IPS-18c (cell line): ENCODE measurements at regions not wholly inside any gene's neighbourhood (a gene's known extent, or its start where the extent isn't known, plus 50 kb on each side); places are given as distances from the start of the nearest gene placed in this dataset.

Experiments used
- H3K4me3 ChIP-seq: 2 replicates; pipeline ENCODE4 v1.7.0; 2013; ENCODE audit warnings: low read depth, mild to moderate bottlenecking, low read length, moderate library complexity; ENCODE audit not compliant: insufficient read depth
- H3K9me3 ChIP-seq: one replicate; pipeline ENCODE4 v1.6.1; 2013; ENCODE audit warnings: mild to moderate bottlenecking, low read length, moderate library complexity; ENCODE audit not compliant: control insufficient read depth, insufficient read depth

DNA sequence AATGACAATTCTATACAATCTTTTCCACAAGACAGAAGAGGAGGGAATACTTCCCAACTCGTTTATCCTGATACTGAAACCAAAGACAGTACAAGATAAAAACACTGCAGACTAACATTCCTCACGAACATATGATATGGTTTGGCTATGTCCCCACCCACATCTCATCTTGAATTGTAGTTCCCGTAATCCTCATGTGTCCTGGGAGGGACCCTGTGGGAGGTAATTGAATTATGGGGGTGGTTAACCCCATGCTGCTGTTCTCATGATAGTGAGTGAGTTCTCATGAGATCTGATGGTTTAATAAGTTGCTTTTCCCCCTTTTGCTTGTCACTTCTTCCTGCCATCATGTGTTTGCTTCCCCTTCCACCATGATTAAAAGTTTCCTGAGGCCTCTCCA is 83.9 kb upstream of the PROK2 start:
- H3K4me3 ChIP-seq: no peak overlapping the region

DNA sequence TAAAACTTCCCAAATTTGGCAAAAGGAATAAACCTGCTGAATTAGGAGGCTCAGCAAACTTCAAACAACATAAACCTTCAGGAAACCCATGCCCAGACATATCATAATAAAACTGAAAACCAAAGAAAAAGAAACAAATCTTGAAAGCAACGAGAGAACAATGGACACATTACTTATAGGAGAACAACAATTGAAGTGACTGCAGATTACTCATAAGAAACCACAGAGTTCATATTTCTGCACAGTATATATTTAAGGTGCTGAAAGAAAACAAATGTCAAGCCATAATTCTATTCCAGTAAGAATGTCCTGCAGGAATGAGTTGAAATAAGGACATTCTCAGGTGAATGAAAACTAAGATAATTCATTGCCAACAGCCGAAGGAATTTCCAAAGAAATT is 80.8 kb upstream of the PROK2 start:
- no peak overlapping the region for H3K4me3 ChIP-seq

More for the DNA sequence above, 83.9 kb upstream of the PROK2 start:
- H3K9me3 ChIP-seq: no peaks in the 10 kb centered on the region

GRCh38 chr3:71863563-71864190 is 78.7 kb upstream of the PROK2 start:
- Histone ChIP-seq H3K4me3 (no peak overlapping the region), H3K9me3 (no peaks in the 10 kb centered on the region)

More for the DNA sequence above, 80.8 kb upstream of the PROK2 start:
- H3K9me3 ChIP-seq: no peaks in the 10 kb centered on the region

- Histone ChIP-seq H3K9me3 (no peaks in the 10 kb centered on the region), H3K4me3 (no peak overlapping the region)
These were observed 77.6 kb upstream of the PROK2 start for GRCh38 chr3:71862371-71863140.

DNA sequence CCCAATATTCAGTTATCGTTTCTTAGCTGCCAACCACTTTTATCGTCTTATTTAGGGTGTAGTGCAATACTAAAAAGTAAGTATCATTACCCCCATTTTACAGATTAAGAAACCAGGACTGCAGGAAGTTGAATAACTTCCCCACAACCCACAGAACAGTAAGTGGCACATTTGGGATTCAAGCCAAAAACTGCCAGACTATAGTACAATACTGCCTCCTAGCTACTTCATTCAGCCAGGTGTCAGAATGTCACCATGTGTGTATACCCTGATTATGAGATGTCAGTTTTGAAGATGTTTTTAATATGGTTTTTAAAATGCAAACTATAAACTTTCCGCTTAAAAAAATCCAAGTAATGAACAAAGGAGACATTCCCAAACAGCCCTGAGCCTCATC is 74.2 kb upstream of the PROK2 start:
- H3K4me3 ChIP-seq: no peak overlapping the region
- no peaks in the 10 kb centered on the region for H3K9me3 ChIP-seq

- H3K4me3 ChIP-seq: no peak overlapping the region
These were observed 73.7 kb upstream of the PROK2 start for GRCh38 chr3:71858503-71859122.

DNA sequence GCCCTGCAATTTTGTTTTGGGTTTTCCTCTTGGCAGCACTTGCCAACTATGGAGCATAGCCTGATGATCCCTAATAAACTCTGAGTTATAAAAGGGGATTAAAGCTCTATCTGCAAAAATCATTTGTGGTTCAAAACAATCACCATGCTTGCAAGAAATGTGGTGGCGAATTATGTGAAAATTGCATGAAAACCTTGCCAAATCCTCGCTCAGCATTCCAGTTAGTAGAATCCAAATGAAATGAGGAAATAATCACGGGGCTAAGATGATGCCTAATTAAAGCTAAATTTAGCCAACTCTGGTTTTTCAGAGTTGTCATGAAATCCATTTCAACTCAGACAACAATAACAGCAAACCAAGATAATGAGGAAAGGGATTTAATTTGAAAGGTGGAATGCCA is 73.0 kb upstream of the PROK2 start:
- no peaks in the 10 kb centered on the region for H3K9me3 ChIP-seq
- no peak overlapping the region for H3K4me3 ChIP-seq

More at GRCh38 chr3:71858503-71859122, 73.7 kb upstream of the PROK2 start:
- no peaks in the 10 kb centered on the region for H3K9me3 ChIP-seq

DNA sequence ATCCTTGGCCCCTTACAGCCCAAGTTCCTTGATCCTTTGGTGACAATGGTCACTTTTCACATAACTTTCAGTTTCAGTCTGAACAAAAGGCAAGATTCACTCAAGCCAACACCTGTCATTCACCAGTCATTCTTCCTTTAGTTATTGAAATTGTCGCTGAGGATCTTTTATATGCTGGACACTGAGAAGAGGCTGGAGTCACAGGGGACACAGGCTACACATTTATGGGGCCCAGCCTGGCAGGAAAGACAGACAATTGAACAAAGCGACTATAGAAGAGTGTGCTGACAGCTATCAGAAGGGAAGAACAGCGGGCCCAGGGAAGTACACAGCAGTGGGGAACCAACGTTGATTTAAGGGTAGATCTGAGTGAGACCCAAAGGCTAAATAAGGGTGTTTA is 69.8 kb upstream of the PROK2 start:
- H3K9me3 ChIP-seq: no peaks in the 10 kb centered on the region
- no peak overlapping the region for H3K4me3 ChIP-seq

DNA sequence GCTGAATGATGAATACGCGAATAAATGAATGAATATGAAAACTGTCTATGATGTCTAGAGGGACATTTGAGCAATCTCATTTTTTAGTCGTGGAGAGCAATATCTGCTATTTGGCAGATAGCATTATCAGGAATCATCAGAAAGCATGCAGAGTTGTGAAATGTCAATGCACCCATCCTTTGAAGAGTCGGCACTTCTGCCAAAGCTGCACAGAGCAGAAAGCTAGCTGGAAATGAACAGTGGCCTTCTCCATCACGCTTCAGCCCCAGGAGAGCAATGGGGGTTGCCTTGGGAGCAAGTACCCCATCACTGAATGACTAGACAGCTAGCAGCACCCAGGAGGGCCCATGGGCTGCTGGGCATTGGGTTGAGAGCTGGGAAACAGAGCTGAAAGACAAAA is 69.1 kb upstream of the PROK2 start:
- Histone ChIP-seq H3K4me3 (no peak overlapping the region), H3K9me3 (no peaks in the 10 kb centered on the region)

- no peaks in the 10 kb centered on the region for H3K9me3 ChIP-seq
- no peak overlapping the region for H3K4me3 ChIP-seq
These were observed 66.9 kb upstream of the PROK2 start for GRCh38 chr3:71851878-71852277.

DNA sequence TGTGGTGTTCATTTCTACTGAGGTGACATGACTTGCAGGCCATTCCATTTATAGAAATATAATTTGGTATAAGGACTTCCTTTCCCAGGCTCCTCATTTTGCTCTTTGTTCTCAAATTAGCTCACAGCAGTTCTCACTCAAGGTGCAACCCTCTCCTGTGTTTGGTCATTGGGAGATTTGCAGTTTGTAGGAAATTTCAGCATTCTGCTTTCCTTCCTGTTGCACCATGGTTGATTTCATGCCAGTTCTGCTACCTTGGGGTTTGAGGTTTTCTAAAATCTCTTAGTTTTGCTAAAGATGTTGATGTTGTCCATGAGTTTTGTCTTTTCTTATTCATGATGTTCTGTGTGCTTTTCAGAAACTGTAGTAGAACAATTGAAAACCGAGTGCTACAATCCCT is 65.7 kb upstream of the PROK2 start:
- H3K4me3 ChIP-seq: no peak overlapping the region
- H3K9me3 ChIP-seq: no peaks in the 10 kb centered on the region

GRCh38 chr3:71849681-71850080 is 64.7 kb upstream of the PROK2 start:
- Histone ChIP-seq H3K9me3 (no peaks in the 10 kb centered on the region), H3K4me3 (no peak overlapping the region)

DNA sequence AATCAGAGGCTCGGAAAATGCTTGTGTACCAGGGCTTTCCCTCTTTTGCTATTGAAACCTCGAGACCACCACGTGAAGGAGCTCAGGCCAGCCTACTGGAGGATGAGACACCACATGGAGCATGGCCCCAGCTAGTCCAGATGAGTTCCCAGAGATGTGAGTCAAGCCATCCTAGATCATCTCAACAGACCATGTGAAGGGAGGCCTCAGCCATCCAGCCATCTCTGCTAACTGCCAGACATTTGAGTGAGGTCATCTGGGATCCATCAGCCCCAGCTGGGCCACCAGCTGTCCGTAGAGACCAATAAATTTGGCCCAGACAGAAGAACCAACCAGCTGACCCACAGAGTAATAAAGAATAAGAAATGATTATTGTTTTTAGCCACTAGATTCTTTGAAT is 62.8 kb upstream of the PROK2 start:
- no peak overlapping the region for H3K4me3 ChIP-seq
- H3K9me3 ChIP-seq: no peaks in the 10 kb centered on the region

DNA sequence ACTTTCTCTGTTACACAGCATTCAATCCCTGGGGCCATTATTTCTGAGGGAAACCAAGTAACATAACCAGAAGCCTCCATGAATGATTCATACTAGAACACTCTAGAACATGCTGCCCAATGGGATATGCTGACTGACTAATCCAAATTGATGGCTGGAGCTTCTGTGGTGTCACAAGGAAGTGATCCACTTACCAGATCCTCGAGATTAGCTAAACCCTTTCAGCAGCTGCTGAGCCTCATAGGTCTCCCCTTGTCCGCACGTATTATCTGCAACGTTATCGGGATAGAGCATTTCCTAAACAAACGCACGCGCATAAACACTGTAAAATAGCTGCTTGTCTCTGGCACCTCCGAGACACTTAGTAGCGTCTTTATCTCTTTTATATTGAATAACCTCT is 61.2 kb upstream of the PROK2 start:
- Histone ChIP-seq H3K9me3 (no peaks in the 10 kb centered on the region), H3K4me3 (no peak overlapping the region)

- Histone ChIP-seq H3K9me3 (no peaks in the 10 kb centered on the region), H3K4me3 (no peak overlapping the region)
These were observed 58.1 kb upstream of the PROK2 start for GRCh38 chr3:71843071-71843470.

- no peak overlapping the region for H3K4me3 ChIP-seq
- no peaks in the 10 kb centered on the region for H3K9me3 ChIP-seq
These were observed 53.5 kb upstream of the PROK2 start for GRCh38 chr3:71838406-71838805.
